GM23338 (cell line): ENCODE measurements at regions not wholly inside any gene's neighbourhood (a gene's known extent, or its start where the extent isn't known, plus 50 kb on each side); places are given as distances from the start of the nearest gene placed in this dataset.

ENCODE experiments used
- ATAC-seq: fragments of 200-7000 bp; cut with Tn5 transposase; 3 replicates; pipeline ENCODE4 v1.9.1; 2020
- DNase-seq: peaks from one replicate; pipeline ENCODE4 v3.0.0-alpha.2; 2015; ENCODE audit warnings: low spot score
- H2AFZ ChIP-seq: fragments of 200-600 bp; sonication (generic); 2 replicates; pipeline ENCODE4 v1.8.0; 2016; ENCODE audit warnings: antibody characterized with exemption, mild to moderate bottlenecking, moderate library complexity
- H3F3A ChIP-seq: fragments of 200-600 bp; sonication (generic); replicated peaks from 2 replicates; pipeline ENCODE4 v1.8.0; 2017; ENCODE audit warnings: antibody characterized with exemption, mixed run types, low read depth
- H3K27ac ChIP-seq: fragments of 200-600 bp; sonication (generic); 2 replicates; pipeline ENCODE4 v1.6.1; 2016; ENCODE audit warnings: low read depth
- H3K27me3 ChIP-seq: fragments of 200-600 bp; sonication (generic); 2 replicates; pipeline ENCODE4 v1.8.0; 2016; ENCODE audit warnings: mild to moderate bottlenecking, mixed run types, moderate library complexity; ENCODE audit not compliant: insufficient read depth
- H3K36me3 ChIP-seq: fragments of 200-600 bp; sonication (generic); 2 replicates; pipeline ENCODE4 v1.8.0; 2016; ENCODE audit warnings: mild to moderate bottlenecking; ENCODE audit not compliant: insufficient read depth
- H3K4me1 ChIP-seq: fragments of 200-600 bp; sonication (generic); 2 replicates; pipeline ENCODE4 v1.8.0; 2016; ENCODE audit warnings: mild to moderate bottlenecking, moderate library complexity; ENCODE audit not compliant: insufficient read depth
- H3K4me2 ChIP-seq: fragments of 200-600 bp; sonication (generic); 2 replicates; pipeline ENCODE4 v1.7.1; 2017; ENCODE audit warnings: mixed run types
- H3K4me3 ChIP-seq: fragments of 200-600 bp; sonication (generic); 2 replicates; pipeline ENCODE4 v1.6.1; 2016; ENCODE audit warnings: mixed run types
- H3K79me2 ChIP-seq: fragments of 200-600 bp; sonication (generic); replicated peaks from 2 replicates; pipeline ENCODE4 v1.8.0; 2017; ENCODE audit warnings: mild to moderate bottlenecking; ENCODE audit not compliant: insufficient read depth
- H3K9me2 ChIP-seq: fragments of 200-600 bp; sonication (generic); 2 replicates; pipeline ENCODE4 v1.8.0; 2017; ENCODE audit not compliant: insufficient read depth
- H4K20me1 ChIP-seq: fragments of 200-600 bp; sonication (generic); replicated peaks from 2 replicates; pipeline ENCODE4 v1.8.0; 2017; ENCODE audit warnings: mild to moderate bottlenecking; ENCODE audit not compliant: insufficient read depth
- H3K27ac Mint-ChIP-seq: 2 replicates; pipeline ENCODE4 v1.8.0; 2020; ENCODE audit warnings: inconsistent platforms, mild to moderate bottlenecking, moderate library complexity, mixed read lengths
- H3K27me3 Mint-ChIP-seq: 3 replicates; pipeline ENCODE4 v1.8.0; 2022; ENCODE audit warnings: low read depth, mild to moderate bottlenecking, moderate library complexity, mixed read lengths, inconsistent platforms; ENCODE audit not compliant: insufficient read depth, poor library complexity
- H3K36me3 Mint-ChIP-seq: 3 replicates; pipeline ENCODE4 v1.8.0; 2021; ENCODE audit warnings: low read depth, mild to moderate bottlenecking, inconsistent platforms, moderate library complexity, mixed read lengths
- H3K4me1 Mint-ChIP-seq: 3 replicates; pipeline ENCODE4 v1.8.0; 2020; ENCODE audit warnings: mild to moderate bottlenecking, inconsistent platforms, mixed read lengths
- H3K4me3 Mint-ChIP-seq: 3 replicates; pipeline ENCODE4 v1.8.0; 2021; ENCODE audit warnings: moderate library complexity, mild to moderate bottlenecking, inconsistent platforms, mixed read lengths
- H3K9me3 Mint-ChIP-seq: 3 replicates; pipeline ENCODE4 v1.8.0; 2020; ENCODE audit warnings: moderate library complexity, mild to moderate bottlenecking, inconsistent platforms, mixed read lengths
- CREB1 ChIP-seq: fragments of 250-450 bp; sonication (Bioruptor Pico); IDR thresholded peaks from 2 replicates; pipeline ENCODE4 v1.5.0; 2020; ENCODE audit warnings: low read depth, mild to moderate bottlenecking, moderate library complexity
- EZH2phosphoT487 ChIP-seq: fragments of 200-600 bp; sonication (generic); IDR thresholded peaks from one replicate; pipeline ENCODE4 v1.8.1; 2018; ENCODE audit warnings: antibody characterized with exemption; ENCODE audit not compliant: unreplicated experiment
- JUNB ChIP-seq: IDR thresholded peaks from one replicate; pipeline ENCODE4 v1.6.1; 2016; ENCODE audit warnings: antibody characterized with exemption; ENCODE audit not compliant: unreplicated experiment
- NANOG ChIP-seq: IDR thresholded peaks from 2 replicates; pipeline ENCODE4 v1.6.1; 2016; ENCODE audit warnings: antibody characterized with exemption, borderline replicate concordance
- POLR2AphosphoS5 ChIP-seq: IDR thresholded peaks from 2 replicates; pipeline ENCODE4 v1.6.1; 2016; ENCODE audit warnings: antibody characterized with exemption, low read depth
- STAT1 ChIP-seq: IDR thresholded peaks from one replicate; pipeline ENCODE4 v1.6.1; 2016; ENCODE audit warnings: antibody characterized with exemption; ENCODE audit not compliant: unreplicated experiment
- ZNF114 ChIP-seq: fragments of 250-450 bp; sonication (Bioruptor Pico); IDR thresholded peaks from 2 replicates; pipeline ENCODE4 v1.5.0; 2020; ENCODE audit warnings: mild to moderate bottlenecking, moderate library complexity
- ZNF331 ChIP-seq: fragments of 250-450 bp; sonication (Bioruptor Pico); IDR thresholded peaks from 2 replicates; pipeline ENCODE4 v1.5.0; 2020; ENCODE audit warnings: low read depth, mild to moderate bottlenecking, moderate library complexity
- TF ChIP-seq, protein P1 (sequence below), 2 experiments: fragments of 200-600 bp in 1 of 2; sonication (generic) in 1 of 2; conservative IDR thresholded peaks; 2 replicates each; pipeline versions ENCODE4 v1.5.1 to v1.6.1; 2016 to 2017; ENCODE audit warnings: antibody characterized with exemption in 2 of 2, low read depth in 2 of 2, mild to moderate bottlenecking in 2 of 2, moderate library complexity in 1 of 2
- TF ChIP-seq, protein P2 (sequence below): fragments of 250-450 bp; sonication (Bioruptor Pico); IDR thresholded peaks from 2 replicates; pipeline ENCODE4 v1.5.0; 2020; ENCODE audit warnings: mild to moderate bottlenecking, moderate library complexity
- TF ChIP-seq, protein P3 (sequence below): IDR thresholded peaks from 2 replicates; pipeline ENCODE4 v1.6.1; 2016; ENCODE audit warnings: antibody characterized with exemption
- TF ChIP-seq, protein P4 (sequence below): IDR thresholded peaks from one replicate; pipeline ENCODE4 v1.6.1; 2018; ENCODE audit warnings: antibody characterized with exemption; ENCODE audit not compliant: unreplicated experiment

DNA sequence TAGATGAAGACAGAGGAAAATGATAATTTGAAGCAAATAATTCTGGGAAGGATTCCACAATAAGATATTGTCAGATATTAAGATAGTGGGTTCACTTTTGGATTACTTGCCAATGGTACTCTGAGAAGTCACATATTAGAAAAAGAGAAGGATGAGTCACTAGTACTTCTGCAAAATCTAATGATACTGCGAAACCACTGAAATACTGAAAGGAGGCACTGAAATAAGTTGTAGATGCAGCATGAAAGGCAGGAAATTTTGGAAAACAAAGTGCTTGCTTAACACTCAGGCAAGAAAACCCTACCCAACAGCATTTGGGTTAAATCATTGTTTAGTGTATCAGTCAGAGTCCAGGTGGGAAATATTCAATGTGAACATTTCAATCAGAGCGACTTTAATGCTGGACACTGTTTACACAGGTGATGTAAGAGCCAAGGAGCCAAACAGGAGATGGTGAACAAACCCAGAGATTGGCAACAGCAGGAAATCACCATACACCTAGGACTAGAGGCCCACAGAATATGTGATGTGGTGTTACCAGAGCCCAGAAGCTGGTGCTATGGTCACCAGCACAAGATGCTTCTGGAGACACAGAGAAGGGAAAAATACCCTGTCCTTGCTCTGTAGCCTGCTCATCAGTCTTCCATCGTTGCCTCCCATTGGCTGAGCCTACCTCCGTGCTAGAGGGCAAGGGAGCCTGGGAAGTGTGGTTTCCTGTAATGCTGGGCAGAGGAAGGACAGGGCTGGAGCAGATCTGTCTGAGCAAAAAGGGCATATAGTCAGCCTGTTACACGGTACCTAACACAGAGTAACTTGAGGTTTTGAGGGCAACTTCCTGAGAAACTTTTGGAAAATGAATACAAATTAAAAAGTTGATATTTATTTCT, 204.7 kb upstream of the ITGA4 start:
- Mint-ChIP-seq H3K9me3 (no peaks in the 10 kb centered on the region), H3K36me3 (no peaks in the 10 kb centered on the region), H3K4me3 (no peak overlapping the region), H3K27me3 (peaks cover 2% of the 10 kb centered on the region), H3K27ac (no peak overlapping the region), H3K4me1 (no peaks in the 10 kb centered on the region)
- no peak for DNase-seq
- ATAC-seq = peak; percentile 63
- Histone ChIP-seq H3K9me2 (no peaks in the 10 kb centered on the region), H3K4me3 (no peak overlapping the region), H3K27me3 (no peaks in the 10 kb centered on the region), H2AFZ (peak overlapping the region; percentile 60; the same call in 1 of the 2 replicates), H3F3A (no peaks in the 10 kb centered on the region), H3K36me3 (no peaks in the 10 kb centered on the region), H4K20me1 (no peaks in the 10 kb centered on the region), H3K4me1 (no peaks in the 10 kb centered on the region), H3K4me2 (no peak overlapping the region), H3K27ac (no peak overlapping the region), H3K79me2 (no peaks in the 10 kb centered on the region)
- TF ChIP-seq EZH2phosphoT487 (no peak), NANOG (no peak), ZNF331 (no peak), POLR2AphosphoS5 (no peak), CREB1 (CRISPR knock-in tag) (no peak), ZNF114 (CRISPR knock-in tag) (no peak), JUNB (no peak), STAT1 (no peak)
- TF ChIP-seq, protein P1, sequence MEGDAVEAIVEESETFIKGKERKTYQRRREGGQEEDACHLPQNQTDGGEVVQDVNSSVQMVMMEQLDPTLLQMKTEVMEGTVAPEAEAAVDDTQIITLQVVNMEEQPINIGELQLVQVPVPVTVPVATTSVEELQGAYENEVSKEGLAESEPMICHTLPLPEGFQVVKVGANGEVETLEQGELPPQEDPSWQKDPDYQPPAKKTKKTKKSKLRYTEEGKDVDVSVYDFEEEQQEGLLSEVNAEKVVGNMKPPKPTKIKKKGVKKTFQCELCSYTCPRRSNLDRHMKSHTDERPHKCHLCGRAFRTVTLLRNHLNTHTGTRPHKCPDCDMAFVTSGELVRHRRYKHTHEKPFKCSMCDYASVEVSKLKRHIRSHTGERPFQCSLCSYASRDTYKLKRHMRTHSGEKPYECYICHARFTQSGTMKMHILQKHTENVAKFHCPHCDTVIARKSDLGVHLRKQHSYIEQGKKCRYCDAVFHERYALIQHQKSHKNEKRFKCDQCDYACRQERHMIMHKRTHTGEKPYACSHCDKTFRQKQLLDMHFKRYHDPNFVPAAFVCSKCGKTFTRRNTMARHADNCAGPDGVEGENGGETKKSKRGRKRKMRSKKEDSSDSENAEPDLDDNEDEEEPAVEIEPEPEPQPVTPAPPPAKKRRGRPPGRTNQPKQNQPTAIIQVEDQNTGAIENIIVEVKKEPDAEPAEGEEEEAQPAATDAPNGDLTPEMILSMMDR (conservative IDR thresholded peaks at IDR 0.05; ENCODE audit: low read depth in 2 of 2) = no peak
- TF ChIP-seq, protein P2, sequence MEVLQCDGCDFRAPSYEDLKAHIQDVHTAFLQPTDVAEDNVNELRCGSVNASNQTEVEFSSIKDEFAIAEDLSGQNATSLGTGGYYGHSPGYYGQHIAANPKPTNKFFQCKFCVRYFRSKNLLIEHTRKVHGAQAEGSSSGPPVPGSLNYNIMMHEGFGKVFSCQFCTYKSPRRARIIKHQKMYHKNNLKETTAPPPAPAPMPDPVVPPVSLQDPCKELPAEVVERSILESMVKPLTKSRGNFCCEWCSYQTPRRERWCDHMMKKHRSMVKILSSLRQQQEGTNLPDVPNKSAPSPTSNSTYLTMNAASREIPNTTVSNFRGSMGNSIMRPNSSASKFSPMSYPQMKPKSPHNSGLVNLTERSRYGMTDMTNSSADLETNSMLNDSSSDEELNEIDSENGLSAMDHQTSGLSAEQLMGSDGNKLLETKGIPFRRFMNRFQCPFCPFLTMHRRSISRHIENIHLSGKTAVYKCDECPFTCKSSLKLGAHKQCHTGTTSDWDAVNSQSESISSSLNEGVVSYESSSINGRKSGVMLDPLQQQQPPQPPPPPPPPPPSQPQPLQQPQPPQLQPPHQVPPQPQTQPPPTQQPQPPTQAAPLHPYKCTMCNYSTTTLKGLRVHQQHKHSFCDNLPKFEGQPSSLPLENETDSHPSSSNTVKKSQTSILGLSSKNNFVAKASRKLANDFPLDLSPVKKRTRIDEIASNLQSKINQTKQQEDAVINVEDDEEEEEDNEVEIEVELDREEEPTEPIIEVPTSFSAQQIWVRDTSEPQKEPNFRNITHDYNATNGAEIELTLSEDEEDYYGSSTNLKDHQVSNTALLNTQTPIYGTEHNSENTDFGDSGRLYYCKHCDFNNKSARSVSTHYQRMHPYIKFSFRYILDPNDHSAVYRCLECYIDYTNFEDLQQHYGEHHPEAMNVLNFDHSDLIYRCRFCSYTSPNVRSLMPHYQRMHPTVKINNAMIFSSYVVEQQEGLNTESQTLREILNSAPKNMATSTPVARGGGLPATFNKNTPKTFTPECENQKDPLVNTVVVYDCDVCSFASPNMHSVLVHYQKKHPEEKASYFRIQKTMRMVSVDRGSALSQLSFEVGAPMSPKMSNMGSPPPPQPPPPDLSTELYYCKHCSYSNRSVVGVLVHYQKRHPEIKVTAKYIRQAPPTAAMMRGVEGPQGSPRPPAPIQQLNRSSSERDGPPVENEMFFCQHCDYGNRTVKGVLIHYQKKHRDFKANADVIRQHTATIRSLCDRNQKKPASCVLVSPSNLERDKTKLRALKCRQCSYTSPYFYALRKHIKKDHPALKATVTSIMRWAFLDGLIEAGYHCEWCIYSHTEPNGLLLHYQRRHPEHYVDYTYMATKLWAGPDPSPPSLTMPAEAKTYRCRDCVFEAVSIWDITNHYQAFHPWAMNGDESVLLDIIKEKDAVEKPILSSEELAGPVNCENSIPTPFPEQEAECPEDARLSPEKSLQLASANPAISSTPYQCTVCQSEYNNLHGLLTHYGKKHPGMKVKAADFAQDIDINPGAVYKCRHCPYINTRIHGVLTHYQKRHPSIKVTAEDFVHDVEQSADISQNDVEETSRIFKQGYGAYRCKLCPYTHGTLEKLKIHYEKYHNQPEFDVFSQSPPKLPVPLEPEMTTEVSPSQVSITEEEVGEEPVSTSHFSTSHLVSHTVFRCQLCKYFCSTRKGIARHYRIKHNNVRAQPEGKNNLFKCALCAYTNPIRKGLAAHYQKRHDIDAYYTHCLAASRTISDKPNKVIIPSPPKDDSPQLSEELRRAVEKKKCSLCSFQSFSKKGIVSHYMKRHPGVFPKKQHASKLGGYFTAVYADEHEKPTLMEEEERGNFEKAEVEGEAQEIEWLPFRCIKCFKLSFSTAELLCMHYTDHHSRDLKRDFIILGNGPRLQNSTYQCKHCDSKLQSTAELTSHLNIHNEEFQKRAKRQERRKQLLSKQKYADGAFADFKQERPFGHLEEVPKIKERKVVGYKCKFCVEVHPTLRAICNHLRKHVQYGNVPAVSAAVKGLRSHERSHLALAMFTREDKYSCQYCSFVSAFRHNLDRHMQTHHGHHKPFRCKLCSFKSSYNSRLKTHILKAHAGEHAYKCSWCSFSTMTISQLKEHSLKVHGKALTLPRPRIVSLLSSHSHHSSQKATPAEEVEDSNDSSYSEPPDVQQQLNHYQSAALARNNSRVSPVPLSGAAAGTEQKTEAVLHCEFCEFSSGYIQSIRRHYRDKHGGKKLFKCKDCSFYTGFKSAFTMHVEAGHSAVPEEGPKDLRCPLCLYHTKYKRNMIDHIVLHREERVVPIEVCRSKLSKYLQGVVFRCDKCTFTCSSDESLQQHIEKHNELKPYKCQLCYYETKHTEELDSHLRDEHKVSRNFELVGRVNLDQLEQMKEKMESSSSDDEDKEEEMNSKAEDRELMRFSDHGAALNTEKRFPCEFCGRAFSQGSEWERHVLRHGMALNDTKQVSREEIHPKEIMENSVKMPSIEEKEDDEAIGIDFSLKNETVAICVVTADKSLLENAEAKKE (CRISPR knock-in tag) = no peak
- TF ChIP-seq, protein P3, sequence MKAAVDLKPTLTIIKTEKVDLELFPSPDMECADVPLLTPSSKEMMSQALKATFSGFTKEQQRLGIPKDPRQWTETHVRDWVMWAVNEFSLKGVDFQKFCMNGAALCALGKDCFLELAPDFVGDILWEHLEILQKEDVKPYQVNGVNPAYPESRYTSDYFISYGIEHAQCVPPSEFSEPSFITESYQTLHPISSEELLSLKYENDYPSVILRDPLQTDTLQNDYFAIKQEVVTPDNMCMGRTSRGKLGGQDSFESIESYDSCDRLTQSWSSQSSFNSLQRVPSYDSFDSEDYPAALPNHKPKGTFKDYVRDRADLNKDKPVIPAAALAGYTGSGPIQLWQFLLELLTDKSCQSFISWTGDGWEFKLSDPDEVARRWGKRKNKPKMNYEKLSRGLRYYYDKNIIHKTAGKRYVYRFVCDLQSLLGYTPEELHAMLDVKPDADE = no peak
- TF ChIP-seq, protein P4, sequence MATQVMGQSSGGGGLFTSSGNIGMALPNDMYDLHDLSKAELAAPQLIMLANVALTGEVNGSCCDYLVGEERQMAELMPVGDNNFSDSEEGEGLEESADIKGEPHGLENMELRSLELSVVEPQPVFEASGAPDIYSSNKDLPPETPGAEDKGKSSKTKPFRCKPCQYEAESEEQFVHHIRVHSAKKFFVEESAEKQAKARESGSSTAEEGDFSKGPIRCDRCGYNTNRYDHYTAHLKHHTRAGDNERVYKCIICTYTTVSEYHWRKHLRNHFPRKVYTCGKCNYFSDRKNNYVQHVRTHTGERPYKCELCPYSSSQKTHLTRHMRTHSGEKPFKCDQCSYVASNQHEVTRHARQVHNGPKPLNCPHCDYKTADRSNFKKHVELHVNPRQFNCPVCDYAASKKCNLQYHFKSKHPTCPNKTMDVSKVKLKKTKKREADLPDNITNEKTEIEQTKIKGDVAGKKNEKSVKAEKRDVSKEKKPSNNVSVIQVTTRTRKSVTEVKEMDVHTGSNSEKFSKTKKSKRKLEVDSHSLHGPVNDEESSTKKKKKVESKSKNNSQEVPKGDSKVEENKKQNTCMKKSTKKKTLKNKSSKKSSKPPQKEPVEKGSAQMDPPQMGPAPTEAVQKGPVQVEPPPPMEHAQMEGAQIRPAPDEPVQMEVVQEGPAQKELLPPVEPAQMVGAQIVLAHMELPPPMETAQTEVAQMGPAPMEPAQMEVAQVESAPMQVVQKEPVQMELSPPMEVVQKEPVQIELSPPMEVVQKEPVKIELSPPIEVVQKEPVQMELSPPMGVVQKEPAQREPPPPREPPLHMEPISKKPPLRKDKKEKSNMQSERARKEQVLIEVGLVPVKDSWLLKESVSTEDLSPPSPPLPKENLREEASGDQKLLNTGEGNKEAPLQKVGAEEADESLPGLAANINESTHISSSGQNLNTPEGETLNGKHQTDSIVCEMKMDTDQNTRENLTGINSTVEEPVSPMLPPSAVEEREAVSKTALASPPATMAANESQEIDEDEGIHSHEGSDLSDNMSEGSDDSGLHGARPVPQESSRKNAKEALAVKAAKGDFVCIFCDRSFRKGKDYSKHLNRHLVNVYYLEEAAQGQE = no peak
